ENCODE measurements at regions not wholly inside any gene's neighbourhood (a gene's known extent, or its start where the extent isn't known, plus 50 kb on each side); places are given as distances from the start of the nearest gene placed in this dataset.

DNA sequence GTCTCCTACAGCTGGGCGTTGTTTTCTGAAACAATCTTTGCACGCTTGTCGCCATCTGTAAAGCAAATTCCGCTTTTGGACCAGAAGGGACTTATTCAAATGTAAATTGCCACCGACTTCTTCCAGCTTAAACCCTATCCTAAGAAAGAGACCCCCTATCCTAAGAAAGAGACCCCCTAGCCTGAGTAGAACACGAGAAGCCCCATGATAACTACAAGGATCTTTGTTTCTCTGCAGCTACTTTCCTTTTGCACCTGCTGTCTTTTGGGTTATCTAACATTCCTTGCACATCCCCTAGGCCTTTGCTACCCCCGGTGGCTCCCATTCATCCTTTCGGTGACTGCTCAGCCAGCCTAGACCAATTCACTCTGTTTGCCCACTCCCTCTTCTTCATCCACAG, 536.0 kb upstream of the PRKX start:
- TF ChIP-seq, protein P1, sequence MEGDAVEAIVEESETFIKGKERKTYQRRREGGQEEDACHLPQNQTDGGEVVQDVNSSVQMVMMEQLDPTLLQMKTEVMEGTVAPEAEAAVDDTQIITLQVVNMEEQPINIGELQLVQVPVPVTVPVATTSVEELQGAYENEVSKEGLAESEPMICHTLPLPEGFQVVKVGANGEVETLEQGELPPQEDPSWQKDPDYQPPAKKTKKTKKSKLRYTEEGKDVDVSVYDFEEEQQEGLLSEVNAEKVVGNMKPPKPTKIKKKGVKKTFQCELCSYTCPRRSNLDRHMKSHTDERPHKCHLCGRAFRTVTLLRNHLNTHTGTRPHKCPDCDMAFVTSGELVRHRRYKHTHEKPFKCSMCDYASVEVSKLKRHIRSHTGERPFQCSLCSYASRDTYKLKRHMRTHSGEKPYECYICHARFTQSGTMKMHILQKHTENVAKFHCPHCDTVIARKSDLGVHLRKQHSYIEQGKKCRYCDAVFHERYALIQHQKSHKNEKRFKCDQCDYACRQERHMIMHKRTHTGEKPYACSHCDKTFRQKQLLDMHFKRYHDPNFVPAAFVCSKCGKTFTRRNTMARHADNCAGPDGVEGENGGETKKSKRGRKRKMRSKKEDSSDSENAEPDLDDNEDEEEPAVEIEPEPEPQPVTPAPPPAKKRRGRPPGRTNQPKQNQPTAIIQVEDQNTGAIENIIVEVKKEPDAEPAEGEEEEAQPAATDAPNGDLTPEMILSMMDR (IDR thresholded peaks at IDR 0.05) = no peak
- TF ChIP-seq POLR2A (IDR thresholded peaks at IDR 0.05) = no peak

All from uterus (tissue), 2 donors.